H1 (cell line): ENCODE measurements at regions not wholly inside any gene's neighbourhood (a gene's known extent, or its start where the extent isn't known, plus 50 kb on each side); places are given as distances from the start of the nearest gene placed in this dataset.

Experiments
- CTCF ChIA-PET: fragments of 300-600 bp; sonication (Branson Sonifier 250); formaldehyde crosslinking; loops from one replicate; lab custom pipeline; 2021; ENCODE audit not compliant: partially characterized antibody; lab: Charles Lee
- POLR2A ChIA-PET: fragments of 300-600 bp; sonication (Branson Sonifier 250); formaldehyde crosslinking; loops from one replicate; lab custom pipeline; 2021; ENCODE audit warnings: inconsistent platforms; ENCODE audit not compliant: partially characterized antibody; lab: Charles Lee
- DNase-seq, 2 experiments: peaks; one replicate each; pipeline versions ENCODE4 v3.0.0 to v3.0.0-alpha.2; 2010 to 2022; ENCODE audit warnings: low spot score in 2 of 2, low read depth in 1 of 2, mixed read lengths in 1 of 2
- FAIRE-seq: peaks from 2 replicates; lab custom pipeline; 2011; peaks lifted over from hg19 to GRCh38; lab: Jason Lieb, UNC
- H2AFZ ChIP-seq: 2 replicates; pipeline ENCODE4 v1.8.1; 2012; ENCODE audit warnings: low read length, inconsistent platforms
- H2AK5ac ChIP-seq: 2 replicates; pipeline ENCODE4 v1.6.1; 2013; ENCODE audit warnings: low read depth, low read length
- H2BK120ac ChIP-seq: replicated peaks from 2 replicates; pipeline ENCODE3; 2013; ENCODE audit warnings: low read depth, low read length, inconsistent platforms
- H2BK12ac ChIP-seq: 2 replicates; pipeline ENCODE4 v1.6.1; 2013; ENCODE audit warnings: low read depth, low read length
- H2BK15ac ChIP-seq: 2 replicates; pipeline ENCODE4 v1.6.1; 2013; ENCODE audit warnings: low read length
- H2BK20ac ChIP-seq: 2 replicates; pipeline ENCODE4 v1.6.1; 2013; ENCODE audit warnings: low read length
- H2BK5ac ChIP-seq: 2 replicates; pipeline ENCODE4 v1.6.1; 2013; ENCODE audit warnings: low read depth, low read length
- H3K14ac ChIP-seq: 2 replicates; pipeline ENCODE4 v1.6.1; 2013; ENCODE audit warnings: inconsistent platforms; ENCODE audit not compliant: insufficient read length
- H3K18ac ChIP-seq: 2 replicates; pipeline ENCODE4 v1.6.1; 2013; ENCODE audit warnings: low read length; ENCODE audit errors: extremely low read depth
- H3K23ac ChIP-seq: 2 replicates; pipeline ENCODE4 v1.6.1; 2013; ENCODE audit warnings: inconsistent platforms; ENCODE audit not compliant: insufficient read length
- H3K23me2 ChIP-seq: 2 replicates; pipeline ENCODE4 v1.6.1; 2013; ENCODE audit warnings: low read depth, low read length
- H3K27ac ChIP-seq: 2 replicates; pipeline ENCODE4 v1.6.1; 2011; ENCODE audit warnings: low read depth, low read length, inconsistent platforms
- H3K27me3 ChIP-seq, 4 experiments: replicated peaks in 1 of 4; 1 replicate in 1 of 4; 2 replicates in 3 of 4; pipeline versions ENCODE4 v1.6.1 to v1.8.1; 2011 to 2013; ENCODE audit warnings: low read length in 3 of 4, mild to moderate bottlenecking in 3 of 4, inconsistent platforms in 2 of 4, mixed read lengths in 2 of 4, moderate library complexity in 1 of 4; ENCODE audit not compliant: control insufficient read depth in 3 of 4, insufficient read depth in 3 of 4; ENCODE audit errors: extremely low read depth in 1 of 4
- H3K36me3 ChIP-seq, 4 experiments: 2 replicates each; pipeline versions ENCODE4 v1.6.1 to v1.8.1; 2011 to 2013; ENCODE audit warnings: mild to moderate bottlenecking in 4 of 4, low read length in 3 of 4, moderate library complexity in 2 of 4, control low read depth in 1 of 4, inconsistent platforms in 1 of 4; ENCODE audit not compliant: insufficient read depth in 4 of 4, control insufficient read depth in 2 of 4
- H3K4ac ChIP-seq: replicated peaks from 2 replicates; pipeline ENCODE3; 2013; ENCODE audit warnings: low read length, low read depth, mixed read lengths, inconsistent platforms; ENCODE audit not compliant: insufficient read length
- H3K4me1 ChIP-seq, 4 experiments: replicated peaks in 1 of 4; 1 replicate in 1 of 4; 2 replicates in 3 of 4; pipeline versions ENCODE4 v1.6.1 to v1.8.1; 2011 to 2013; ENCODE audit warnings: low read length in 3 of 4, inconsistent platforms in 2 of 4, mixed read lengths in 1 of 4; ENCODE audit not compliant: insufficient read depth in 4 of 4, control insufficient read depth in 3 of 4
- H3K4me2 ChIP-seq, 2 experiments: 2 replicates each; pipeline versions ENCODE4 v1.6.1 to v1.8.1; 2011 to 2013; ENCODE audit warnings: low read depth in 2 of 2, low read length in 2 of 2, control low read depth in 1 of 2, inconsistent platforms in 1 of 2, mild to moderate bottlenecking in 1 of 2; ENCODE audit not compliant: insufficient read depth in 1 of 2
- H3K4me3 ChIP-seq, 4 experiments: fragments of 200-600, 300-600 bp in 1 of 4; sonication (generic), shearing (Covaris generic), sonication (Bioruptor Twin) in 1 of 4; 2 replicates each; pipeline versions ENCODE4 v1.5.1 to v1.8.1; 2011 to 2016; ENCODE audit warnings: low read length in 4 of 4, low read depth in 3 of 4, control low read depth in 2 of 4, inconsistent platforms in 2 of 4, mild to moderate bottlenecking in 2 of 4, mixed read lengths in 1 of 4, moderate library complexity in 1 of 4; ENCODE audit not compliant: insufficient read depth in 2 of 4; ENCODE audit errors: extremely low read depth in 1 of 4
- H3K56ac ChIP-seq: replicated peaks from 2 replicates; pipeline ENCODE3; 2013; ENCODE audit warnings: low read depth, mild to moderate bottlenecking, mixed read lengths, low read length, inconsistent platforms; ENCODE audit not compliant: insufficient read length
- H3K79me1 ChIP-seq: 2 replicates; pipeline ENCODE4 v1.6.1; 2013; ENCODE audit warnings: low read depth, low read length, control low read depth
- H3K79me2 ChIP-seq, 2 experiments: 2 replicates each; pipeline versions ENCODE4 v1.6.1 to v1.8.1; 2012 to 2013; ENCODE audit warnings: low read length in 2 of 2, mild to moderate bottlenecking in 2 of 2, inconsistent platforms in 1 of 2; ENCODE audit not compliant: insufficient read depth in 2 of 2, control insufficient read depth in 1 of 2
- H3K9ac ChIP-seq, 4 experiments: replicated peaks in 1 of 4; 1 replicate in 1 of 4; 2 replicates in 3 of 4; pipeline versions ENCODE4 v1.6.1 to v1.8.1; 2011 to 2013; ENCODE audit warnings: low read depth in 3 of 4, low read length in 3 of 4, control low read depth in 2 of 4, mild to moderate bottlenecking in 2 of 4, moderate library complexity in 2 of 4, inconsistent platforms in 1 of 4; ENCODE audit errors: extremely low read depth in 1 of 4
- H3K9me3 ChIP-seq, 2 experiments: 2 replicates each; pipeline versions ENCODE4 v1.6.1 to v1.8.1; 2012 to 2013; ENCODE audit warnings: mild to moderate bottlenecking in 2 of 2, moderate library complexity in 2 of 2, control low read depth in 1 of 2, inconsistent platforms in 1 of 2, low read depth in 1 of 2, low read length in 1 of 2, mixed read lengths in 1 of 2; ENCODE audit not compliant: insufficient read depth in 2 of 2
- H4K20me1 ChIP-seq, 2 experiments: replicated peaks in 1 of 2; 2 replicates each; pipeline versions ENCODE3 to v1.8.1; 2011 to 2013; ENCODE audit warnings: inconsistent platforms in 2 of 2, low read length in 2 of 2, mild to moderate bottlenecking in 1 of 2; ENCODE audit not compliant: insufficient read depth in 2 of 2, control insufficient read depth in 1 of 2
- H4K5ac ChIP-seq: 2 replicates; pipeline ENCODE4 v1.6.1; 2013; ENCODE audit warnings: low read length, low read depth, mixed read lengths, inconsistent platforms; ENCODE audit not compliant: insufficient read length
- H4K8ac ChIP-seq: 2 replicates; pipeline ENCODE4 v1.8.0; 2013; ENCODE audit warnings: mild to moderate bottlenecking, moderate library complexity, low read length, inconsistent platforms; ENCODE audit not compliant: insufficient read depth; ENCODE audit errors: extremely low read depth
- H4K91ac ChIP-seq: replicated peaks from 2 replicates; pipeline ENCODE3; 2013; ENCODE audit warnings: low read length, mixed read lengths, inconsistent platforms; ENCODE audit not compliant: insufficient read length
- CBX8 ChIP-seq: fragments of 300-800, 300-1000 bp; sonication (generic); IDR thresholded peaks from 2 replicates; pipeline ENCODE4 v1.7.1; 2016; ENCODE audit warnings: low read depth, low read length, borderline replicate concordance
- EGR1 ChIP-seq: IDR thresholded peaks from 2 replicates; pipeline ENCODE4 v1.6.1; 2011; ENCODE audit warnings: low read depth, low read length, borderline replicate concordance
- EZH2 ChIP-seq: fragments of 200-600 bp; sonication (generic); IDR thresholded peaks from 2 replicates; pipeline ENCODE4 v1.7.1; 2012; ENCODE audit warnings: low read depth, mild to moderate bottlenecking, moderate library complexity, low read length, inconsistent platforms; ENCODE audit not compliant: severe bottlenecking
- NRF1 ChIP-seq: IDR thresholded peaks from 2 replicates; pipeline ENCODE4 v1.6.1; 2011; ENCODE audit warnings: mild to moderate bottlenecking, low read depth, low read length, improper control_type of control experiment
- POLR2AphosphoS5 ChIP-seq: IDR thresholded peaks from 2 replicates; pipeline ENCODE4 v1.6.1; 2011; ENCODE audit warnings: low read depth, low read length
- SIX5 ChIP-seq: IDR thresholded peaks from 2 replicates; pipeline ENCODE4 v1.6.1; 2011; ENCODE audit warnings: mild to moderate bottlenecking, low read depth, low read length
- SRF ChIP-seq: IDR thresholded peaks from 2 replicates; pipeline ENCODE4 v1.6.1; 2011; ENCODE audit warnings: mild to moderate bottlenecking, low read depth, low read length, moderate library complexity
- ZNF274 ChIP-seq: IDR thresholded peaks from 2 replicates; pipeline ENCODE4 v1.7.0; 2012; ENCODE audit warnings: low read length, borderline replicate concordance; ENCODE audit errors: extremely low read depth
- WGBS, 2 experiments: shearing (Covaris generic) in 1 of 2; methylation state at CpG; one replicate each; pipeline versions ENCODE4 v1.1.6 to v1.1.7; 2013 to 2015; ENCODE audit warnings: low lambda C conversion rate in 2 of 2, mixed read lengths in 2 of 2, inconsistent platforms in 1 of 2, low coverage in 1 of 2, missing lambda C conversion rate in 1 of 2; ENCODE audit not compliant: insufficient replicate concordance in 2 of 2, insufficient coverage in 1 of 2, insufficient read length in 1 of 2; ENCODE audit errors: extremely low coverage in 1 of 2, missing lambda C conversion rate in 1 of 2; 5-methylcytosine and 5-hydroxymethylcytosine counted together
- TF ChIP-seq, protein P1 (sequence below), 3 experiments: IDR thresholded peaks; 1 replicate in 2 of 3; 2 replicates in 1 of 3; pipeline versions ENCODE4 v1.5.1 to v1.6.1; 2011; ENCODE audit warnings: low read length in 3 of 3, mild to moderate bottlenecking in 3 of 3, inconsistent platforms in 2 of 3, low read depth in 1 of 3, moderate library complexity in 1 of 3; ENCODE audit not compliant: insufficient read depth in 1 of 3; ENCODE audit errors: control extremely low read depth in 1 of 3

DNA sequence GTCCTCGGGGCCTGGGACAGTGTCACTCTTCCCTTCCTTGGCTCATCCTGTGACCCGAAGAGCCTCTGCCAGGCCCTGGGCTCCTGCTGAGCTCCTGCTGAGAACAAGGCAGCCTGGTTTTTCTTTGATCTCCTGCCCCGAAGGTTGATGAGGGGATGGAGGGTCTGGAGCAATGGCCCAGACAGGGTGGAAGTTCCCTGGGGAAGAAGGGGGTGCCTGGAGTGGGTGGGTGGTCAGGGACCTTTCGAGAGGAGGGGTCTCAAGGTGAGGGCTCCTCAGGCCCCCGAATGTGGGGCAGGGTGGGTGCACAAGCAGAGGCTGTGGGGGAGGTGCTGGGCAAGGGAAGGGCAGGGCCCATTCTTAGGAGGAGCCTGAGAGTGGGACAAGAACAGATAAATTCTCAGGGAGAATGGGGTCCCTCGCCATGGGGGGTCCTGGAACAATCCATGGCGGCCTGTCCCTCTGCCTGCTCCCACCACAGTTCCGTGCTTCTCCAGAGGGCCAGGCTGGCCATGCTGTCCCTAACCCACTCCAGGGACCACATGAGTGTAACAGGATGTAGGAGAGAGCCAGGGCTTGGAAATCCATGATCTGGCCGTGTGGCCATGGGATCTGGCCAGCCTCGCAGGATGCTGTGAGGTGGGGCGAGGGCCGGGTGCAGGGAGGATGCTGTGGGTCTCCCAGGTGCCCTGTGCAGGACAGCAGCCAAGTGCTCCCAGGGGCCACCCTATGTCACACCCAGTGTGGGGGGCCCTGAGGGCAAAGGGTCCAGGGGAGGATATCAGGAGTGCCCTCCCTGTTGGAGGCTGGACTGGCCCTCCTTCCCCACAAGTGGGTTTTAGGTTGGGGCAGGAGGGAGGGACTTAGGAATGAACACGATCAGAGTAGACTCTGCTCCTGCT, 128.5 kb upstream of the LPCAT1 start:
- Histone ChIP-seq H4K5ac (no peak overlapping the region), H3K36me3 (no peaks in the 10 kb centered on the region), H3K56ac (no peak overlapping the region), H4K91ac (no peak overlapping the region), H2AFZ (no peak overlapping the region), H3K4me2 (no peak overlapping the region; a peak in 1 of 4 replicates), H2BK120ac (no peak overlapping the region), H3K27me3 (peaks cover 0 to 21% (median 16%) of the 10 kb centered on the region in 4 experiments; a peak in 6 of 7 replicates), H3K4ac (no peak overlapping the region), H3K18ac (no peak overlapping the region; the same call in 1 of the 2 replicates), H3K14ac (no peak overlapping the region), H2AK5ac (no peak overlapping the region), H3K9ac (no peak overlapping the region), H2BK12ac (no peak overlapping the region), H2BK5ac (no peak overlapping the region), H3K9me3 (no peaks in the 10 kb centered on the region), H3K23me2 (peaks cover 5% of the 10 kb centered on the region; the same call in 1 of the 2 replicates), H4K8ac (peak overlapping the region; percentile 51; the same call in 1 of the 2 replicates), H3K79me1 (no peaks in the 10 kb centered on the region), H3K23ac (no peak overlapping the region), H3K79me2 (no peaks in the 10 kb centered on the region), H3K4me1 (peaks cover 0 to 6% (median 0%) of the 10 kb centered on the region in 4 experiments; a peak in 3 of 7 replicates), H2BK20ac (no peak overlapping the region), H3K4me3 (no peak overlapping the region), H2BK15ac (no peak overlapping the region), H4K20me1 (peaks cover 0 to 1% of the 10 kb centered on the region in 2 experiments), H3K27ac (no peak overlapping the region)
- ChIA-PET CTCF (interaction anchor here (1.0 to 4.2 kb wide), 5 partner anchors 8 to 213 kb away, joined by 3 to 24 read pairs (median 3); no protein-coding TSS in a partner anchor), POLR2A (interaction anchor here (0.6 kb wide), 1 partner anchor 51 kb away, joined by 3 read pairs; no protein-coding TSS in a partner anchor)
- WGBS, 2 experiments: 89% methylated on average over 8 of the region's 13 CpGs; no CpG with 5 or more reads in 1 of the 2 experiments
- FAIRE-seq (no peak), DNase-seq (peak in 1 of 2 experiments; percentile 45)
- TF ChIP-seq NRF1 (no peak), ZNF274 (no peak), EZH2 (no peak), CBX8 (no peak), EGR1 (no peak), POLR2AphosphoS5 (no peak), SIX5 (no peak), SRF (no peak)
- TF ChIP-seq, protein P1, sequence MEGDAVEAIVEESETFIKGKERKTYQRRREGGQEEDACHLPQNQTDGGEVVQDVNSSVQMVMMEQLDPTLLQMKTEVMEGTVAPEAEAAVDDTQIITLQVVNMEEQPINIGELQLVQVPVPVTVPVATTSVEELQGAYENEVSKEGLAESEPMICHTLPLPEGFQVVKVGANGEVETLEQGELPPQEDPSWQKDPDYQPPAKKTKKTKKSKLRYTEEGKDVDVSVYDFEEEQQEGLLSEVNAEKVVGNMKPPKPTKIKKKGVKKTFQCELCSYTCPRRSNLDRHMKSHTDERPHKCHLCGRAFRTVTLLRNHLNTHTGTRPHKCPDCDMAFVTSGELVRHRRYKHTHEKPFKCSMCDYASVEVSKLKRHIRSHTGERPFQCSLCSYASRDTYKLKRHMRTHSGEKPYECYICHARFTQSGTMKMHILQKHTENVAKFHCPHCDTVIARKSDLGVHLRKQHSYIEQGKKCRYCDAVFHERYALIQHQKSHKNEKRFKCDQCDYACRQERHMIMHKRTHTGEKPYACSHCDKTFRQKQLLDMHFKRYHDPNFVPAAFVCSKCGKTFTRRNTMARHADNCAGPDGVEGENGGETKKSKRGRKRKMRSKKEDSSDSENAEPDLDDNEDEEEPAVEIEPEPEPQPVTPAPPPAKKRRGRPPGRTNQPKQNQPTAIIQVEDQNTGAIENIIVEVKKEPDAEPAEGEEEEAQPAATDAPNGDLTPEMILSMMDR (IDR thresholded peaks at IDR 0.05; ENCODE audit: control extremely low read depth in 1 of 3, insufficient read depth in 1 of 3, low read depth in 1 of 3, low read length in 3 of 3): no peak
